GM21515 (cell line): ENCODE measurements at regions not wholly inside any gene's neighbourhood (a gene's known extent, or its start where the extent isn't known, plus 50 kb on each side); places are given as distances from the start of the nearest gene placed in this dataset.

Experiments
- ATAC-seq: cut with Tn5 transposase; IDR thresholded peaks from one replicate; pipeline ENCODE4 v1.9.1; 2021; ENCODE audit not compliant: unreplicated experiment

GRCh38 chr7:13407911-13408310 lies 581.6 kb downstream of the ETV1 start:
- ATAC-seq: no peak

GRCh38 chr7:13411151-13411550 lies 578.3 kb downstream of the ETV1 start:
- ATAC-seq: no peak

GRCh38 chr7:13411636-13412035 lies 577.8 kb downstream of the ETV1 start:
- no peak for ATAC-seq

GRCh38 chr7:13414181-13414580 lies 575.3 kb downstream of the ETV1 start:
- no peak for ATAC-seq

- no peak for ATAC-seq
These were observed 574.8 kb downstream of the ETV1 start for GRCh38 chr7:13414661-13415107.

- no peak for ATAC-seq
These were observed 573.4 kb downstream of the ETV1 start for GRCh38 chr7:13416071-13416470.

- ATAC-seq: no peak
These were observed 572.9 kb downstream of the ETV1 start for GRCh38 chr7:13416544-13416943.

GRCh38 chr7:13420726-13421125 lies 568.7 kb downstream of the ETV1 start:
- ATAC-seq: no peak

GRCh38 chr7:13421776-13422175 lies 567.7 kb downstream of the ETV1 start:
- ATAC-seq: no peak

- ATAC-seq: no peak
These were observed 555.5 kb downstream of the ETV1 start for GRCh38 chr7:13433946-13434345.

- ATAC-seq: no peak
These were observed 547.2 kb downstream of the ETV1 start for GRCh38 chr7:13442226-13442625.

GRCh38 chr7:13447637-13448036 lies 541.8 kb downstream of the ETV1 start:
- no peak for ATAC-seq

- no peak for ATAC-seq
These were observed 541.2 kb downstream of the ETV1 start for GRCh38 chr7:13448243-13448642.

GRCh38 chr7:13449460-13449859 lies 540.0 kb downstream of the ETV1 start:
- no peak for ATAC-seq

- no peak for ATAC-seq
These were observed 534.4 kb downstream of the ETV1 start for GRCh38 chr7:13454916-13455592.

GRCh38 chr7:13457790-13458189 lies 531.7 kb downstream of the ETV1 start:
- ATAC-seq: no peak

GRCh38 chr7:13466874-13467547 lies 522.5 kb downstream of the ETV1 start:
- ATAC-seq: no peak

GRCh38 chr7:13476881-13477444 lies 512.5 kb downstream of the ETV1 start:
- ATAC-seq: no peak

- no peak for ATAC-seq
These were observed 500.1 kb downstream of the ETV1 start for GRCh38 chr7:13489386-13489785.

- ATAC-seq: no peak
These were observed 492.5 kb downstream of the ETV1 start for GRCh38 chr7:13496976-13497375.

GRCh38 chr7:13508586-13508985 lies 480.9 kb downstream of the ETV1 start:
- ATAC-seq: no peak

GRCh38 chr7:13518738-13519137 lies 470.7 kb downstream of the ETV1 start:
- ATAC-seq: no peak
